ENCODE measurements at regions not wholly inside any gene's neighbourhood (a gene's known extent, or its start where the extent isn't known, plus 50 kb on each side); places are given as distances from the start of the nearest gene placed in this dataset.

GRCh38 chr6:186340-186965 lies 105.8 kb upstream of the DUSP22 start:
- H3K36me3 ChIP-seq (ENCODE audit: control insufficient read depth in 2 of 2, extremely low read depth in 1 of 2, insufficient read depth in 1 of 2, low read length in 1 of 2), result no peaks in the 10 kb centered on the region
- no peaks in the 10 kb centered on the region for H3K9me3 ChIP-seq
- no peaks in the 10 kb centered on the region for H3K27me3 Mint-ChIP-seq
- H3K9me3 Mint-ChIP-seq, result no peaks in the 10 kb centered on the region
- WGBS (ENCODE audit: insufficient coverage), result 76% methylated on average over 11 of the region's 12 CpGs
- H3K27me3 ChIP-seq (replicated peaks in 1 of 2; ENCODE audit: control insufficient read depth in 2 of 2, extremely low read depth in 1 of 2, insufficient read depth in 2 of 2, low read length in 1 of 2), result peaks cover 0 to 3% of the 10 kb centered on the region in 2 experiments
- ChIA-PET CTCF (no interaction called here), POLR2A (no interaction called here)
- peaks cover 2 to 36% of the 10 kb centered on the region in 2 experiments for H3K4me1 ChIP-seq (ENCODE audit: control insufficient read depth in 1 of 2, extremely low read depth in 1 of 2, insufficient read depth in 2 of 2, low read length in 2 of 2)
- H3K4me1 Mint-ChIP-seq, result peaks cover 22 to 30% (median 27%) of the 10 kb centered on the region in 3 donors
- H3K36me3 Mint-ChIP-seq, result no peaks in the 10 kb centered on the region
- no peak overlapping the region for H3K27ac ChIP-seq (ENCODE audit: low read length)
- no peak for DNase-seq
- H3K4me3 ChIP-seq (ENCODE audit: control insufficient read depth in 1 of 2, extremely low read depth in 1 of 2, low read length in 1 of 2), result no peak overlapping the region
- H3K4me3 Mint-ChIP-seq, result no peak overlapping the region
- H3K27ac Mint-ChIP-seq, result no peak overlapping the region
- no peak for ATAC-seq (replicated peaks in 1 of 4)

GRCh38 chr6:187210-187861 lies 105.0 kb upstream of the DUSP22 start:
- Mint-ChIP-seq H3K27me3 (no peaks in the 10 kb centered on the region), H3K36me3 (no peaks in the 10 kb centered on the region), H3K4me1 (peaks cover 22 to 29% (median 27%) of the 10 kb centered on the region in 3 donors), H3K27ac (no peak overlapping the region), H3K9me3 (no peaks in the 10 kb centered on the region), H3K4me3 (no peak overlapping the region)
- CTCF ChIA-PET, result interaction anchor here (0.7 to 0.9 kb wide), 2 partner anchors 202 to 363 kb away, joined by 3 to 5 read pairs; no protein-coding TSS in a partner anchor
- Histone ChIP-seq H3K27ac (ENCODE audit: low read length) (no peak overlapping the region), H3K9me3 (no peaks in the 10 kb centered on the region), H3K4me1 (ENCODE audit: control insufficient read depth in 1 of 2, extremely low read depth in 1 of 2, insufficient read depth in 2 of 2, low read length in 2 of 2) (peaks cover 2 to 36% of the 10 kb centered on the region in 2 experiments), H3K36me3 (ENCODE audit: control insufficient read depth in 2 of 2, extremely low read depth in 1 of 2, insufficient read depth in 1 of 2, low read length in 1 of 2) (no peaks in the 10 kb centered on the region), H3K4me3 (ENCODE audit: control insufficient read depth in 1 of 2, extremely low read depth in 1 of 2, low read length in 1 of 2) (no peak overlapping the region), H3K27me3 (replicated peaks in 1 of 2; ENCODE audit: control insufficient read depth in 2 of 2, extremely low read depth in 1 of 2, insufficient read depth in 2 of 2, low read length in 1 of 2) (peaks cover 0 to 3% of the 10 kb centered on the region in 2 experiments)
- 91% methylated on average over 4 of the region's 10 CpGs for WGBS (ENCODE audit: insufficient coverage)
- POLR2A ChIA-PET, result no interaction called here
- ATAC-seq (replicated peaks in 1 of 4) (no peak), DNase-seq (no peak)

- no peaks in the 10 kb centered on the region for H3K36me3 Mint-ChIP-seq
- WGBS (ENCODE audit: insufficient coverage), result 11% methylated on average over 4 of the region's 13 CpGs
- DNase-seq (peak; percentile 41 to 83 (median 68)), ATAC-seq (replicated peaks in 1 of 4) (peak; percentile 82 to 90 (median 88))
- no peaks in the 10 kb centered on the region for H3K27me3 Mint-ChIP-seq
- no peaks in the 10 kb centered on the region for H3K9me3 ChIP-seq
- H3K36me3 ChIP-seq (ENCODE audit: control insufficient read depth in 2 of 2, extremely low read depth in 1 of 2, insufficient read depth in 1 of 2, low read length in 1 of 2), result no peaks in the 10 kb centered on the region
- CTCF ChIA-PET, result interaction anchor here (0.6 to 1.4 kb wide), 13 partner anchors 9 to 1208 kb away, joined by 3 to 5 read pairs (median 3); no protein-coding TSS in a partner anchor
- no peaks in the 10 kb centered on the region for H3K9me3 Mint-ChIP-seq
- no peak overlapping the region for H3K27ac ChIP-seq (ENCODE audit: low read length)
- peaks cover 0 to 3% of the 10 kb centered on the region in 2 experiments for H3K27me3 ChIP-seq (replicated peaks in 1 of 2; ENCODE audit: control insufficient read depth in 2 of 2, extremely low read depth in 1 of 2, insufficient read depth in 2 of 2, low read length in 1 of 2)
- no peak overlapping the region for H3K4me3 Mint-ChIP-seq
- H3K4me1 ChIP-seq (ENCODE audit: control insufficient read depth in 1 of 2, extremely low read depth in 1 of 2, insufficient read depth in 2 of 2, low read length in 2 of 2), result peaks cover 2 to 42% of the 10 kb centered on the region in 2 experiments
- peak overlapping the region; percentile 6 to 46 for H3K27ac Mint-ChIP-seq
- no peak overlapping the region for H3K4me3 ChIP-seq (ENCODE audit: control insufficient read depth in 1 of 2, extremely low read depth in 1 of 2, low read length in 1 of 2)
- peaks cover 35 to 42% (median 40%) of the 10 kb centered on the region in 3 donors for H3K4me1 Mint-ChIP-seq
- POLR2A ChIA-PET, result no interaction called here
Observed at GRCh38 chr6:188821-189655, 103.2 kb upstream of the DUSP22 start.

- no peak overlapping the region for H3K4me3 ChIP-seq (ENCODE audit: control insufficient read depth in 1 of 2, extremely low read depth in 1 of 2, low read length in 1 of 2)
- ChIA-PET CTCF (interaction anchor here (1.1 to 1.4 kb wide), 4 partner anchors 123 to 518 kb away, joined by 3 to 5 read pairs (median 3); no protein-coding TSS in a partner anchor), POLR2A (no interaction called here)
- H3K4me1 ChIP-seq (ENCODE audit: control insufficient read depth in 1 of 2, extremely low read depth in 1 of 2, insufficient read depth in 2 of 2, low read length in 2 of 2), result peaks cover 7 to 45% of the 10 kb centered on the region in 2 experiments
- ATAC-seq (replicated peaks in 1 of 4) (no peak), DNase-seq (no peak)
- peaks cover 0 to 3% of the 10 kb centered on the region in 2 experiments for H3K27me3 ChIP-seq (replicated peaks in 1 of 2; ENCODE audit: control insufficient read depth in 2 of 2, extremely low read depth in 1 of 2, insufficient read depth in 2 of 2, low read length in 1 of 2)
- Mint-ChIP-seq H3K4me3 (no peak overlapping the region), H3K27ac (peak overlapping the region; percentile 72 to 75), H3K4me1 (peaks cover 41 to 49% (median 43%) of the 10 kb centered on the region in 3 donors), H3K36me3 (no peaks in the 10 kb centered on the region), H3K9me3 (no peaks in the 10 kb centered on the region), H3K27me3 (no peaks in the 10 kb centered on the region)
- no peaks in the 10 kb centered on the region for H3K9me3 ChIP-seq
- 44% methylated on average over 7 of the region's 8 CpGs for WGBS (ENCODE audit: insufficient coverage)
- H3K36me3 ChIP-seq (ENCODE audit: control insufficient read depth in 2 of 2, extremely low read depth in 1 of 2, insufficient read depth in 1 of 2, low read length in 1 of 2), result no peaks in the 10 kb centered on the region
- H3K27ac ChIP-seq (ENCODE audit: low read length), result peak overlapping the region; percentile 46
Observed at GRCh38 chr6:189676-190075, 102.6 kb upstream of the DUSP22 start.

GRCh38 chr6:190596-191395 lies 101.5 kb upstream of the DUSP22 start:
- peaks cover 18 to 55% of the 10 kb centered on the region in 2 experiments for H3K4me1 ChIP-seq (ENCODE audit: control insufficient read depth in 1 of 2, extremely low read depth in 1 of 2, insufficient read depth in 2 of 2, low read length in 2 of 2)
- ChIA-PET CTCF (no interaction called here), POLR2A (no interaction called here)
- H3K4me3 Mint-ChIP-seq, result no peak overlapping the region
- no peaks in the 10 kb centered on the region for H3K36me3 ChIP-seq (ENCODE audit: control insufficient read depth in 2 of 2, extremely low read depth in 1 of 2, insufficient read depth in 1 of 2, low read length in 1 of 2)
- no peak overlapping the region for H3K4me3 ChIP-seq (ENCODE audit: control insufficient read depth in 1 of 2, extremely low read depth in 1 of 2, low read length in 1 of 2)
- H3K9me3 Mint-ChIP-seq, result no peaks in the 10 kb centered on the region
- H3K27ac Mint-ChIP-seq, result peak overlapping the region; percentile 41 to 75
- no peaks in the 10 kb centered on the region for H3K27me3 Mint-ChIP-seq
- 87% methylated on average over 9 of the region's 11 CpGs for WGBS (ENCODE audit: insufficient coverage)
- H3K27me3 ChIP-seq (replicated peaks in 1 of 2; ENCODE audit: control insufficient read depth in 2 of 2, extremely low read depth in 1 of 2, insufficient read depth in 2 of 2, low read length in 1 of 2), result peaks cover 0 to 3% of the 10 kb centered on the region in 2 experiments
- ATAC-seq (replicated peaks in 1 of 4) (no peak), DNase-seq (no peak)
- no peaks in the 10 kb centered on the region for H3K36me3 Mint-ChIP-seq
- peak overlapping the region; percentile 46 for H3K27ac ChIP-seq (ENCODE audit: low read length)
- H3K9me3 ChIP-seq, result no peaks in the 10 kb centered on the region
- peaks cover 52 to 60% (median 55%) of the 10 kb centered on the region in 3 donors for H3K4me1 Mint-ChIP-seq

All from T-cell (primary cell).